ENCODE measurements at regions not wholly inside any gene's neighbourhood (a gene's known extent, or its start where the extent isn't known, plus 50 kb on each side); places are given as distances from the start of the nearest gene placed in this dataset.
"Not testable (repeated sequence)": the region's sequence is repeated elsewhere in the genome, so short reads cannot be mapped to it uniquely, and the experiment has no call there.

- no peak for DNase-seq (ENCODE audit: low read depth)
- in situ Hi-C loops (cut with HindIII; ENCODE audit: low sequenced_read_pairs) = no loop called here
- no peak for TF ChIP-seq CTCF (IDR thresholded peaks at IDR 0.05; ENCODE audit: low read depth, low read length, missing control alignments)
- no peak overlapping the region for H3K4me3 ChIP-seq (ENCODE audit: low read depth, low read length)
Observed at GRCh38 chr7:15143936-15144335, 241.4 kb upstream of the DGKB start.

DNA sequence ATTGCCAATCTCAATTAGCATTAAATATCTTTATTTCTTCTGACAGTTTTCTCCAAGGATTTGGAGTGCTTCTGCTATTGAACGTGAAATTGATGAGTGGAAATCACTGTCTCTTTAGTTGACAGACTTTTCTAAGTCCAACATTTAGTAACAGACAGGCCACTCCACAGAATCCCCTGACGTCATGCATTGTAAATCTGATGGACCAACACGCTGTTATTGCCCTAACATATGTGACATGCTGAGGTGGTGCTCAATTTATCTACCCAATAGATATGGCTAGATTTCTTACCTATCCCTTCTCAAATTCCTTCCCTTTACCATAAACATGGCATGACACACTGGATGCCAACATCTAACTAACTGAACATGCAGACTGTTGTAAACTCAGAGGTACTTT, 240.6 kb upstream of the DGKB start:
- no peak for TF ChIP-seq CTCF (IDR thresholded peaks at IDR 0.05; ENCODE audit: low read depth, low read length, missing control alignments)
- no peak for DNase-seq (ENCODE audit: low read depth)
- H3K4me3 ChIP-seq (ENCODE audit: low read depth, low read length) = no peak overlapping the region
- in situ Hi-C loops (cut with HindIII; ENCODE audit: low sequenced_read_pairs) = no loop called here

DNA sequence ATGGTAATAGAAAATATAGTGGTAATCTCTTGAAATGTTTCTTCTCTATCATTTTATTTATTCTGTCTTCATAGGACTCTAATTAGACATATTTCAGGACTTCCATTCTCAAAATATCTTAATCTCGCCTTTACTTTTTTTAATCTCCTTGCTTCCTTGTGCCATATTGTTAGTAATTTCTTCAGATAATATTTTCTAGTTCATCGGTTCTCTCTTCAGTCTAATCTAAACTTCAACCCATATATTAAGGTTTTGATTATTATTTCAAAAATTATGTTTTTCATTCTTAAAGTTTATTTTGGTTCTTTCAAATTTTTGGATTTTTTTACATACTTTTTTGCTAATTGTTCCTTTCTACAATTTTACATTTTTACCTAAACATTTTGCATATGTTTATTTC, 237.9 kb upstream of the DGKB start:
- no peak overlapping the region for H3K4me3 ChIP-seq (ENCODE audit: low read depth, low read length)
- TF ChIP-seq CTCF (IDR thresholded peaks at IDR 0.05; ENCODE audit: low read depth, low read length, missing control alignments) = no peak
- in situ Hi-C loops (cut with HindIII; ENCODE audit: low sequenced_read_pairs) = no loop called here
- DNase-seq (ENCODE audit: low read depth) = no peak

DNA sequence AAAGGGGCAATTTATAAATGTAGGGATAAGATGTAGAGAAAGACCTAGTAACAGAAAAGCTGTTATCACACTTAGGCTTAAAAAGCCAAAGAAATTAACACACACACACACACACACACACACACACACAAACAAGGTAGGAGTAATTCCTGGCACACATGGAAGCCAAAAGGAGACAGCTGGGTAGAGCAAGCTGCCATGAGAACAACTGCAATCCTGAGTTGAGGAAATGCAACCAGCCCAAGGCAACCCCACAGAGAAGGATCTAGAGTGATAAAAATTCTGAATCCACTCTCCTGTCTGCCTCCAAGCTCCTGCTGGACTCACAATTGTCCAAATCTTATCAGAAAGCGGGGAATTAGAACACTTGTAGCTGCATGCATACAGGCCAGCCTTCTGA, 229.1 kb upstream of the DGKB start:
- no peak for DNase-seq (ENCODE audit: low read depth)
- in situ Hi-C loops (cut with HindIII; ENCODE audit: low sequenced_read_pairs) = no loop called here
- TF ChIP-seq CTCF (IDR thresholded peaks at IDR 0.05; ENCODE audit: low read depth, low read length, missing control alignments) = no peak
- H3K4me3 ChIP-seq (ENCODE audit: low read depth, low read length) = no peak overlapping the region

DNA sequence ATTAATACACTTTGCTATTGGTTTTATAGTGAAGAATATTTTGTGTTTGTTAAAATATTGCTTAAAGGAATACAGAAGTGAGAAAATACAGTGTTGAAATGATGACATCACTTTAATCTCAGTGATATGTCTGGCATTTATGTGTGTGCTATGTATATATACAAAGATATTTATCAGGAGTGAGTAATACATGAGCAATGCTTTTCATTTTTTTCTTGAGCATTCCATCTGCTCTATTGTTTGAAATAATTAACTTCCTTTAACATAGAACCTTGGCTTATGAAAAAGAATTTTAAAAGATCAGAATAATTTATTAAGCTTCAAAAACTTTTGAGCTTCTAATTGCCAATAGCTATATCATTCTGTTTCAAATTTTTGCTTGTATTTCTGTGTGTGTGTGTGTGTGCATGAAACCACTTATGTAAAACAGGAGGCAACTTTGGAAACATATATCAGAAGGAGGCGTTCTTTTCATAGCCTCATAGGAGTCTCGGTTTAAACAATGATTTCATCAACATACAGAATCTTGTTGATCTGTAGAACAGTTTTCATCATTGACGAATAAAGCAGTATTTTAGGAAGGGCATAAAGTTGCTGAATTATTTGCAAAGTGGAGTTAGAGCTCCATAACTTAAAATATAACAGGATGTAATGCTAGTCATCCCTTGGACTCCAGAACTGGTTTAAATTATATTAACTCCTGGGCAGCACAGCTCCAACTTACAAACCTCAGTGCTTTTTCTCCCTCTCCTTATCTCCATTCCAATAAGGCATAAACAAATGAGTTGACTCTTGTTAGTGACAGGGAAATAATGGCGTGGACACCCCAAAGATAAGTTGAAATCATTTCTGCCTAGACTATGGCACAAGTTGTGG, 228.4 kb upstream of the DGKB start:
- no peak overlapping the region for H3K4me3 ChIP-seq (ENCODE audit: low read depth, low read length)
- DNase-seq (ENCODE audit: low read depth) = peak; percentile 26
- in situ Hi-C loops (cut with HindIII; ENCODE audit: low sequenced_read_pairs) = no loop called here
- TF ChIP-seq CTCF (IDR thresholded peaks at IDR 0.05; ENCODE audit: low read depth, low read length, missing control alignments) = no peak

GRCh38 chr7:15128716-15129115, 226.2 kb upstream of the DGKB start:
- no peak overlapping the region for H3K4me3 ChIP-seq (ENCODE audit: low read depth, low read length)
- no peak for TF ChIP-seq CTCF (IDR thresholded peaks at IDR 0.05; ENCODE audit: low read depth, low read length, missing control alignments)
- in situ Hi-C loops (cut with HindIII; ENCODE audit: low sequenced_read_pairs) = no loop called here
- DNase-seq (ENCODE audit: low read depth) = no peak

DNA sequence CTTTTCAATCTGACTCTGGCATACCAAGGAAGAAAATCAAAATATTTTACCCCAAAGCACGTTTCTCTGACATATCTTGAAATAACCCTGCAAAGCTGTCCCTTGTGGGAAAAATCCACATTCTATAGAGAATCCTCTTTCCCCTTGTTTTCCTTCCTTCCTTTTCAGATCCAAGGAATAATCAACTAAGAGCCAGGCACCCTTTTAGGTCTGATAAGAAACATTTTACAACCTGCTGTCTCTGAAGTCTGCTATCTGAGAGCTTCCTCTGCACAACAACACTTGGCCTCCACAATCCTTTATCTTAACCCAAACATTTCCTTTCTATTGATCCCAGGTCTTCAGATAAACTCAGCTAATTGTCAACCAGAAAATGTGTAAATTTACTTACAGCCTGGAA, 224.1 kb upstream of the DGKB start:
- DNase-seq (ENCODE audit: low read depth); H3K4me3 ChIP-seq (ENCODE audit: low read depth, low read length); in situ Hi-C loops (cut with HindIII; ENCODE audit: low sequenced_read_pairs): not testable (repeated sequence)
